LNCAP (cell line): ENCODE measurements at regions not wholly inside any gene's neighbourhood (a gene's known extent, or its start where the extent isn't known, plus 50 kb on each side); places are given as distances from the start of the nearest gene placed in this dataset.

Experiments used
- CTCF ChIP-seq: fragments of 450-650 bp; IDR thresholded peaks from 2 replicates; pipeline ENCODE4 v1.5.1; 2017; ENCODE audit warnings: mild to moderate bottlenecking

GRCh38 chr14:81797315-81797714, 263.7 kb upstream of the SEL1L start:
- no peak for TF ChIP-seq CTCF

GRCh38 chr14:81801921-81802320, 268.3 kb upstream of the SEL1L start:
- TF ChIP-seq CTCF: no peak

GRCh38 chr14:81802341-81802740, 268.7 kb upstream of the SEL1L start:
- no peak for TF ChIP-seq CTCF

GRCh38 chr14:81805785-81806184, 272.1 kb upstream of the SEL1L start:
- TF ChIP-seq CTCF: no peak

- TF ChIP-seq CTCF: no peak
Measured at GRCh38 chr14:81811705-81812269, 278.1 kb upstream of the SEL1L start.

- TF ChIP-seq CTCF: no peak
Measured at GRCh38 chr14:81818271-81818670, 284.6 kb upstream of the SEL1L start.

GRCh38 chr14:81819344-81819743, 285.7 kb upstream of the SEL1L start:
- TF ChIP-seq CTCF: no peak

GRCh38 chr14:81819910-81820309, 286.3 kb upstream of the SEL1L start:
- TF ChIP-seq CTCF: no peak
